ENCODE measurements at regions not wholly inside any gene's neighbourhood (a gene's known extent, or its start where the extent isn't known, plus 50 kb on each side); places are given as distances from the start of the nearest gene placed in this dataset.

- TF ChIP-seq CEBPB (IDR thresholded peaks at IDR 0.05) (no peak), CREB1 (IDR thresholded peaks at IDR 0.05; ENCODE audit: low read depth) (no peak), MAX (IDR thresholded peaks at IDR 0.05) (no peak), REST (IDR thresholded peaks at IDR 0.05; ENCODE audit: low read depth) (no peak), NFIC (IDR thresholded peaks at IDR 0.05) (no peak), EP300 (IDR thresholded peaks at IDR 0.05; ENCODE audit: borderline replicate concordance) (no peak), TEAD4 (IDR thresholded peaks at IDR 0.05) (no peak)
Observed at GRCh38 chr1:83574791-83575190, 424.1 kb downstream of the TTLL7 start.

Measured in Ishikawa (cell line).